LNCAP (cell line): ENCODE measurements at regions not wholly inside any gene's neighbourhood (a gene's known extent, or its start where the extent isn't known, plus 50 kb on each side); places are given as distances from the start of the nearest gene placed in this dataset.

Source experiments
- TF ChIP-seq, protein P1 (sequence below): fragments of 450-650 bp; IDR thresholded peaks from 2 replicates; pipeline ENCODE4 v1.5.1; 2017; ENCODE audit warnings: mild to moderate bottlenecking

DNA sequence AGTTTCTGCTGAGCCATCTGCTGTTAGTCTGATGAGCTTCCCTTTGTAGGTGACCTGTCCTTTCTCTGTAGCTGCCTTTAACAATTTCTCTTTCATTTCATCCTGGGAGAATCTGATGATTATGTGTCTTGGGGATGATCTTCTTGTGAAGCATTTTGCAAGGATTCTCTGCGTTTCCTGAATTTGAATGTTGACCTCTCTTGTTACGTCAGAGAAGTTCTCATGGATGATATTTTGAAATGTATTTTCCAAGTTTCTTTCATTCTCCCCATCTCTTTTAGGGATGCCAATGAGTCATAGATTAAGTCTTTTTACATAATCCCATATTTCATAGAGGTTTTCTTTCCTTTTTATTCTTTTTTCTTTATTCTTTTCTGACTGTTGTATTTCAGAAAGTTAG is 184.2 kb upstream of the BET1 start:
- TF ChIP-seq, protein P1, sequence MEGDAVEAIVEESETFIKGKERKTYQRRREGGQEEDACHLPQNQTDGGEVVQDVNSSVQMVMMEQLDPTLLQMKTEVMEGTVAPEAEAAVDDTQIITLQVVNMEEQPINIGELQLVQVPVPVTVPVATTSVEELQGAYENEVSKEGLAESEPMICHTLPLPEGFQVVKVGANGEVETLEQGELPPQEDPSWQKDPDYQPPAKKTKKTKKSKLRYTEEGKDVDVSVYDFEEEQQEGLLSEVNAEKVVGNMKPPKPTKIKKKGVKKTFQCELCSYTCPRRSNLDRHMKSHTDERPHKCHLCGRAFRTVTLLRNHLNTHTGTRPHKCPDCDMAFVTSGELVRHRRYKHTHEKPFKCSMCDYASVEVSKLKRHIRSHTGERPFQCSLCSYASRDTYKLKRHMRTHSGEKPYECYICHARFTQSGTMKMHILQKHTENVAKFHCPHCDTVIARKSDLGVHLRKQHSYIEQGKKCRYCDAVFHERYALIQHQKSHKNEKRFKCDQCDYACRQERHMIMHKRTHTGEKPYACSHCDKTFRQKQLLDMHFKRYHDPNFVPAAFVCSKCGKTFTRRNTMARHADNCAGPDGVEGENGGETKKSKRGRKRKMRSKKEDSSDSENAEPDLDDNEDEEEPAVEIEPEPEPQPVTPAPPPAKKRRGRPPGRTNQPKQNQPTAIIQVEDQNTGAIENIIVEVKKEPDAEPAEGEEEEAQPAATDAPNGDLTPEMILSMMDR: no peak

GRCh38 chr7:94190599-94191061 is 186.5 kb upstream of the BET1 start:
- TF ChIP-seq, protein P1: no peak

- TF ChIP-seq, protein P1: no peak
Measured at GRCh38 chr7:94195201-94195600, 191.0 kb upstream of the BET1 start.

GRCh38 chr7:94195813-94196212 is 191.7 kb upstream of the BET1 start:
- TF ChIP-seq, protein P1: no peak

DNA sequence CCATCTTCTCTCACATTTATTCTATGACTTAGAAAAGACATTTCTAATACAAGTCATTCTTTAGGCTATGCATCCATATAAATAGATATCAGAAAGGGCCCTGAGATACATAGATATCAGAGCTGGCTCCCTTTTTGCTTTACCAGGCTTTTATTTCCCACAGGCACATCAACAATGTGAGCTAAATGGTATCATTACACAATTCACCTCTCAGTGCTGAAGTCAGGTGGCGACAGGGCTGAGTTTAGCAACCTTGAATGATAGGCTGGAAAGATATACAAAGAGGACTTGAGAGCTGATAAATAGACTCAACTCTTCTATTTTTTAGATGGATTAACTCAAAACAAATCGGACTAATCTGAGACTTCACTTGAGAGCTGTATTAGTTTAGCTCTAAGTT is 189.2 kb upstream of the COL1A2 start:
- TF ChIP-seq, protein P1: no peak

GRCh38 chr7:94206295-94206694 is 188.4 kb upstream of the COL1A2 start:
- TF ChIP-seq, protein P1: no peak

GRCh38 chr7:94212160-94212559 is 182.5 kb upstream of the COL1A2 start:
- TF ChIP-seq, protein P1: no peak

DNA sequence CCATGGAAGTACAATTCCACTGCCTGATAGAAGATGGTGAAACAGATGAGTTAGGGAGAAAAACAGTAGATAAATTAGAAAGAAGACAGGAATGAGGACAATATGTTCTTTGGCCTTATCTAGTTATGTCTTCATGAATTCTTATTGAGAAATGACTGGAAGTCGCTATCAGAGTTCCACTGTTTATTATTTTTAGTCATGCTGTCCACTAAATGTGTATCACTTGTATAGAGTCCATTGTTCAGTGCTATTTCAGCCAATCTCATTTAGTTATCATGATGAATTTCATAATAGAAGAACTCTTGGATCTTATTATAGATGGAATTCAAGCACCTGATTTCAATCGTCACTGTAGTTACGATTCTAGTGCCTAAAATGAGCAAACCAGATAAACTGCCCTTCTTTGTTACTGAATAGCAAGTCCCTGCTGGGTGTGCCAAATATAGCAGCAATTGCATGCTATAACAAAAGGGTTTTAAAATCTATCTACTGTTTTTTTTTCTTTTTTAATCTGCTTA is 177.7 kb upstream of the COL1A2 start:
- TF ChIP-seq, protein P1: no peak
